ENCODE measurements at regions not wholly inside any gene's neighbourhood (a gene's known extent, or its start where the extent isn't known, plus 50 kb on each side); places are given as distances from the start of the nearest gene placed in this dataset.

- no peak for DNase-seq
These were observed 298.4 kb upstream of the PRDM1 start for GRCh38 chr6:105787747-105788146.

DNA sequence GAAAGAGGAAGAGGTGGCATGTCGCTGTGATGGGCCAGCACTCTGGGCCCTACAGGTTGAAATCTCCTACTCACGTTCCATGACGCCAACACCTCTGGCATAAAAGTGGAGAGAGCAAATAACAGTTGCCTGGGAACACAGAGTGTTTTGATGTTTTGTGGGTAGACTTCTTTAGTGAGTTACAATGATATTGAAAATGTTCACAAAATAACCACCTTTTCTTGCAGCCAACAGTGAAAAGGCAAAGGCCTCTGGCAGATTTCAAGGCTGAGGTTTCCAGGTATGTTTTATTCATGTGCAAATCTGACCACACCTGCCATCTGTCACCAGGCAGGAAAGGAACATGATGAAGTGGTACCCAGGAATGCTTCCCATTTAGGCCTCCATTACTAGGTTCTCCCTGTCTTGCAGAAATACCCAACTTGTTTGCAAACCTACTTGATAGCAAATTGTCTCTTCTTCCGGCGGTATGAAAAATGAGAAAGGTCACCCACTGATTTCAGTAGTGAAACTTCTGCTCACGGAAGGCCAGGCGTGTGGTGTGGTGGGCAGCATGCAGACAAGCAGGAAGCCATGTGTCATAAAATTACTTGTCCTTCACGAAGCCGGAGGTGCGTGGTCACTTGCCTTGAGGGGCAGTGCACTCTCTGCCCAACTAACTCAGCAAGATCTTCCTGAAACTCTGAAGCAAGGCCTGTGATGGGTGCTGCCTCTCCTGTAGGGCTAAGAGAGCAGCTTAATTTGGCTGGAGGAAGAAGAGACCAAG lies 299.1 kb upstream of the PRDM1 start:
- DNase-seq = no peak

DNA sequence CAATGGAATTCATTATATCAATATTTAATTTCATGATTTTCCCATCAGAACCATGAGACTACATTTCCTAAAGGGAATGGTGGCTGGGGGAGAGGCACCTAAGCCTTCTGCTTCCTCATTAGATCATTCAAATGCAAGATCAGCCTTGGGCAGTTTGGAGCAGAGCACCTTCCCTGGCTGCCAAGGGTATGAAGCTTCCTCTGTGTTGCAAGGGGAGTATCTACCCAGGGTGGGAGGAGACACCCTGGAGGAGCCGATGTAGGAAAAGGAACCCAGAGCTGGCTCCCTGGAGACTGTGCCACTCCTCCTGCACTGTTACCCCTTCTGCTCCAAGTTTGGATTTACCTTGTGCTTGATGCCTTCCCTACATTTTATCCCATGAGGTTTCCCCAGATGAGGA lies 299.7 kb upstream of the PRDM1 start:
- no peak for DNase-seq

- no peak for DNase-seq
These were observed 300.9 kb upstream of the PRDM1 start for GRCh38 chr6:105785066-105785811.

DNA sequence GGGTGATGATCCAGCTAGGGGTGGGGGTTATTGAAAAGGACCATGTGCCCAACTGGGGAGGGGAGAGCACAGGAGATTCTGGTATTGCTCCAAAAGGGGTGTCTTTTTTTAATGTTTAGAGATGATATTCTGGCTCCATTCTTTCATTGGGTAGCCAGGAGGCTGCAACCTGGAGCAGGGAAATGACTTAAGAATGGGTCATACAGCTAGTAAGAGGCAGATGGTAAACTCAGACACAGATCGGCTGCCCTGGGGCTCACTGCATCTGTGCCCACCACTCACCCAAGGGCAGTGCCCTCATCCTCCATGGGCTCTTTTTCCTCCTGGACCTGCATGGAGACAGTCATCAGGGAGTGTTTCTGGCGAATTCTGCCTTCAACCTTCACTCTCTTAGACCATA lies 302.0 kb upstream of the PRDM1 start:
- DNase-seq = no peak

GRCh38 chr6:105783333-105783935 lies 302.7 kb upstream of the PRDM1 start:
- DNase-seq = no peak

DNA sequence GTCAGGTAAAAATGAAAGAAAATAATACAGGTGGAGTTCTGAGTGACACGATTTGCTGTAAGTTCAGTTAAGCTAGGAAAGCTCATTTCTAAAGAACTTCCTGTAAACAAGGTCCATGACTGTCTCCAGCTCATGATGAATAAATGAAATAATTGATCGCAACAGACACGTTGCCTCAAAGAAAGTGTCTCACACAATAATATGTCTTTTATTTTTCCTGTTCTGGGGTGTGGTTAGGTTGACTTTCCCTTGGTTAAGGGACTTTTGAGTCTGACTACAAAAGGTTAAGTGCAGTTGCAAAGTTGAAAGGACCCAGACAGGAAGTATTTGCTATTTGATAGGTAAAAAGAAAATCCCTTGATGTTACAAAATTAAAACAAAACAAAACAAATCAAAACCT lies 304.2 kb upstream of the PRDM1 start:
- no peak for DNase-seq

DNA sequence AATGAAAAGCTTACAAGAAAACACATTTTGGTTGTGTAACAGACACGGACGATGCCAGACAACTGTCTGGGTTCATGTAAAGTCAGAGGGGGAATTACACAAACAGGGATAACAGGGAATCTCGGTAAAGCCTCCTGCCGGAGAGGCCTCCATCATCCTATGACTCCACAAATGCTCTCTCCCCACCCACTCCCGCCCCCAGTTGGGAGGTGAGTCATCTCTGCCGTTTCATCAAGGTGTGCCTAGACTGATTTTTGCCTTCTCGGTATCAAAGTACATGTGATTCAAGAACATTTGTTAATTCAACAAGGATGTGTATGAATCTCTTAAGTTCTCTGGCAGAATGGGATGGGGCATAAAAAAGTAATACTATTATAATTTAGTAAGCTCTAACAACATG lies 304.9 kb upstream of the PRDM1 start:
- DNase-seq = peak; percentile 71

DNA sequence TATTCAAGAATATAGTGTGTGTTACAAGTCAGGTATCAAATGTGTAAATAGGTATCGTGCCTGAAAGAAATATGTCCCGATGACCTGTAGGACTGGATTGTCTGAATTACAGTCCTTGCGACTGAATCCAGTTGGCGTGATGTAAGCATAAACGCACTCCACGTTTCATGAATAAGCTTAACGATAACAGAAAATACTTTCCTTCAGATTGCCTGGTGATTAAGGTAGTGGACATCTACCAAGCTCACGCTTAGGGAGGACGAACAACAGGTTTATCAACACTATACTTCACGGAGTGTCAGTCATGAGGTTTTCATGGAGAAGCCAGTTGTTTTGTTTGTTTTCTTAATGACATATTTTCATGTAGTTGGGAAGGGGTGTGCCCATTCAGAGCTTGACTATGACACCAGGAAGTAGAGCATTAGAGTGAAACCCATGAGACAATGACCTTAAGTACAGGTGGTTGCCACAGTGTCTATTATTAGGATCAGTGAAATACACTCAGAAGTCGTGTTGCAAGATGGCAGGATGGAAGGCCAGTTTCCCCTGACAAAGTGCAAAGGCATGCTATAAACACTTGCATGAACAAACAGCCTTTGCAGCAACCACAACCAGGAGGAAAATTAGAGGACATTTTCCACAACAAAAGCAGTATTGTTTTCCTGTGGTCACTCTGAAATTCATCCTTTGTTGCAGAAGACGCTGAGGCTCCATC lies 305.8 kb upstream of the PRDM1 start:
- no peak for DNase-seq

DNA sequence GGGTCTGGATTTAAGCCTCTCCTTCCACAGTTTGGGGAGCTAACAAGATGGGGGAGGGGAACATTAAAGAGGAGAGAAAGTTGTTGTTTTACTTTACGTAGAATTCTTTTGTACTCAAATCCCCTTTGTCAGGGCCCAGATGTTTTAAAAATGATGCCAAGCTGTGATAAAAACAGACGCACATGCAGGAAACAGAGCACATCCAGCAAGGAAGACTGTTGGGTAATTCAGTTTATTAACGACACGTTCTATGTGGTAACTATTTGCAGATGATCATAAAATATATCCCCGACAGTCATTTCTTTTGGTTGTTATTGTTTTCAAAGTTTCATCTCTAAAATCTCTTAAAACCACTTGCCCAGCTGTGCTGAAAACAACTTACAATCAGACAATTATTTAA lies 307.0 kb upstream of the PRDM1 start:
- DNase-seq = no peak

- DNase-seq = no peak
These were observed 311.0 kb upstream of the PRDM1 start for GRCh38 chr6:105775095-105775494.

DNA sequence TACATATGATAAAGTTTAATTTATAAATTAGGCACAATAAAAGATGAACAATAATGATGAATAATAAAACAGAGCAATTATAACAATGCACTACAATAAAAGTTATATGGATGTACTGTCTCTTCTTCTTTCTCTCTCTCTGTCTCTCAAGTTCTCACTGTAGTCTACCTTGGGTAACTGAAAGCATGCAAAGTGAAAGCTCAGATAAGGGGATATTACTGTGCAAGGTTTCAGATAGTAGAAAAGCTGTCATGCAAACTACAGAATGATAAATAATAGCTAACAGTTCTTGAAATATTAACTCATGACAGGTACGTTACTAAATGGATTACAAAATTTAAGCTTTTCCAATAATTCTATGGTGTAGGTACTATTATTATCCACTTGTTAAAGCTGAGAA lies 311.9 kb upstream of the PRDM1 start:
- no peak for DNase-seq

- DNase-seq = no peak
These were observed 314.7 kb upstream of the PRDM1 start for GRCh38 chr6:105771313-105771970.

DNA sequence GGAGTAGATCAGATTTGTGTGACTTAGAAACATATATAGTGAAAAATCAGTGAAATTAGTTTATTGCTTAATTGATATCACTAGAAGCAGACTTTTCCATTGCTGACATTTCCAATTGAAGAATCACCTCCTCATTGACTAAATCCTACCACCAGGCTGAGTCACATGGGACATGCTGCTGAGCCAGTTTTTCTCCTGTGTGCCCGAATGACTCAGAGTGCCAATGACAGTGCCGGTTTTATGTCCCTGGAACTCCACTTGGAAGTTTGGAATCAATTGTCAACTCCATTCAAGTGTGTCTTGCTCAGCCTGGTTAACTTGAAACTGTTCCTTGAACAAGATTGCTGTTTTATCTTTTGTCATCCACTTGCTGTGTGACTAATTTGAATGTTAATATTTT lies 316.1 kb upstream of the PRDM1 start:
- no peak for DNase-seq

GRCh38 chr6:105769197-105769596 lies 316.9 kb upstream of the PRDM1 start:
- DNase-seq = no peak

DNA sequence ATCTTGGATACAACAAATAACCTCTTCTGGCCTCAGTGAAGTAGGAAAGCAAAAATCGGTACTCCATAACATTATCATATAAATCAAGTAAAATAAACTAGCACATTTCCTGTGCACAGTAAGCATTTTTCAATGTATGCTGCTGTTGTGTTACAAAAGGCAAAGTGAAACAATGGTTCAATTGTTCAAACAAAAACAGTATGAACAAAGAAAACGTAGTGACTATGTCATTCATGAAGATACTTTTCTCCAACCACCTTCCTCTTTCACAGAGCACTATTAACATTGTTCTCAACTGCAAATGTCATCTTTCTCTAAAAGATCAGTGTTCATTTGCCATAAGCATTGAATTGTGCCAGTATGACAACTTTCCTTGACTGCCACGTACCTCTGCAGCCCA lies 318.6 kb upstream of the PRDM1 start:
- DNase-seq = no peak

DNA sequence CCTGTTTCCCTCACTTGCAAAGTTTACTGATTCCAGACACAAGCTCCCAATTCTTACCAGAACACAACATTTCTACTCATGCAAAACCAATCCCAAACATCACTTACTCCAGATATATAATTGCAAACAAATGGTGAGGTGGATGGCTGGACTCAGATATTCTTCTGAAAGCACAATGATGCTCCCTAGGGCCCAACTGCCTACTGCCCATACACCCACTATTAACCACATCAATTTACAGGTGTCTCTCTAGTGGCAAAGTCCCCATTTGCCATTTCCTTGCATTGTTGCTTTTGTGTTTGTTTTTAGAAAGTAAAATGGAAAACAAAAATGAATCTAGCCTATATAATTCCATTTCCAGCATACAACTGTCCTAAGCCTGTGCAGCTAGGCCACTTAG lies 320.9 kb upstream of the PRDM1 start:
- DNase-seq = no peak

- no peak for DNase-seq
These were observed 321.8 kb upstream of the PRDM1 start for GRCh38 chr6:105764315-105764714.

DNA sequence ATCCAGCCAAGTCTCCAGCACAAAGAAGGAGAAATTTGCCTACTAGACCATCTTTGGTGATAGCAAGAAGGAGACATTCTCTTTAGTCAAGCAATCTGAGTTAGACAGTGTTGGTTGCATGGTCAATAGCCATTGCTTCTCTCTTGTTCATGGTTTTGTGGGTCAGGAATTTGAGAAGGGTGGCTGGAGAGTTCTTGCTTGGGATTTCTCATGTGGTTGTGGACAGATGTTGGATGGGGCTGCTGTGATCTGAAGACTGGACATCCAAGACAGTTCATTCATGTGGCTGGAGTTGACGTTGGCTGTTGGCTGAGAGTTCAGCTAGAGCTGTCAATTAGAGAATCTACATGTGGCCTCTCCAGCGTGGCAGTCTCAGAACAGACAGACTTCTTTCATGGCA lies 322.3 kb upstream of the PRDM1 start:
- no peak for DNase-seq

- DNase-seq = no peak
These were observed 325.4 kb upstream of the PRDM1 start for GRCh38 chr6:105760746-105761145.

- no peak for DNase-seq
These were observed 326.2 kb upstream of the PRDM1 start for GRCh38 chr6:105759946-105760345.

GRCh38 chr6:105759015-105759414 lies 327.1 kb upstream of the PRDM1 start:
- DNase-seq = no peak

Data from stimulated activated CD4-positive, alpha-beta T cell treated with anti-CD3 and anti-CD28 coated beads, Interleukin-4, amount 100 ng/mL, for 1 hour (primary cell).